H1 (cell line): ENCODE measurements at regions not wholly inside any gene's neighbourhood (a gene's known extent, or its start where the extent isn't known, plus 50 kb on each side); places are given as distances from the start of the nearest gene placed in this dataset.

Source experiments
- BACH1 ChIP-seq: IDR thresholded peaks from 2 replicates; pipeline ENCODE4 v1.6.1; 2012; ENCODE audit warnings: low read length, improper control_type of control experiment
- SAP30 ChIP-seq: fragments of 300-600 bp; sonication (generic); IDR thresholded peaks from 2 replicates; pipeline ENCODE4 v1.7.1; 2012; ENCODE audit warnings: low read length, moderate library complexity, mild to moderate bottlenecking, inconsistent platforms; ENCODE audit not compliant: insufficient read depth, insufficient replicate concordance
- SP2 ChIP-seq: IDR thresholded peaks from 2 replicates; pipeline ENCODE4 v1.6.1; 2012; ENCODE audit warnings: mild to moderate bottlenecking, low read length, inconsistent platforms
- TEAD4 ChIP-seq: IDR thresholded peaks from 2 replicates; pipeline ENCODE4 v1.6.1; 2012; ENCODE audit warnings: low read depth, low read length, inconsistent platforms, mixed read lengths

DNA sequence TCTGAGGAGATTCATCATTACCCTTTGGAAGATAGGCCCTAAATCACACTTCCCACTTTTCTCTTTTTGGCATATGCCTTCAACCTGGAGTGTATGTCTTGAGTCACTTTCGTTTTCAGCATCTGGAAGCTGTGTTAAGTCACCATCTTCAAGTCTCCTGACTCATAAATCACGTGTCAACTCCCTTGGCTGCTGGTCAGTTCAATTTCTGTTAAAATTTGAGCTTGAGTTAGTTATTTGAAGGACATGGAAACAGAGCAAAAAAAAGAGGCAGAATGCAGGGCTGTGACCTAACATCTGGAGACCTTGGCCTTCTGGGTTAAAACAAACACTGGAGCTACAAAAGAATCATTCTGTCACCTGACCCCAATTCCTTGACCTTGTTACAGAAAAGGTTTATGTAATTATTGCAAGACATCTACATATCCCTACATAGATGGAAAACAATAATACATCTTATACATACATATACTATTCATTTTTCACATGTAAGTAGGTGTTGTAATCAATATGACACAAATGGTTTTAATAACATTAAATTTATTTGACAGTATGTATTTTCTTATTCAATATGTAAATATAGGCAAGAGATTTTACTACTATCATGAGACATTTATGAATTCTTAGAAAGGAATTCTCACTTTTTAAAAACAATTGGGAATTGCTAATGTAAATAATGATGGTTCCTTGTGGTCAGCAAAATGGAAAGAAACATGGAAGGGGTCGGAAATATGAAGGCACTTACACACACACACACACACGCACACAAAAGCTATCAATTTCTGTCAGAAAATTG is 169.7 kb upstream of the PHYHIPL start (continued):
- TF ChIP-seq SAP30 (no peak), SP2 (no peak), TEAD4 (no peak), BACH1 (no peak)
